ENCODE measurements at regions not wholly inside any gene's neighbourhood (a gene's known extent, or its start where the extent isn't known, plus 50 kb on each side); places are given as distances from the start of the nearest gene placed in this dataset.

DNA sequence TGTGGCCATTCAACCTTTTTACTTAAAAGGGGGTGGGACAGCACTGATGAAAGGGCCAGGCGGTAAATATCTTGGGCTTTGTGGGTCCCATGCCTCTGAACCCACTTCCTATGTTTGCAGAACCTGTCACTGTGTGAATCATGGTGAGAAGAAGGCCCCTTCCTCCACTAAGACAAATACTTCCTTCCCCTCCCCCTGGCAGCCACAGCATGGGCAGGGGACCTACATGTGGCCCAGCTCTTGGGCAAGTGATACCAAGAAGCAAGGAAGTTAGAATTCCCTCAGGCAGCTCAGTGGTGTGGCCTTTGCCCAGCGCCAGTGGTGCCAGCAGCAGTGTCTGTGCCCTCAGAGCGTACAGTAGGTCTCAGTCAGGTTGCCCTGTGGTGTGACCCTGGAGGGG, 168.6 kb downstream of the TRIM33 start:
- Histone ChIP-seq H3K36me3 (ENCODE audit: control insufficient read depth in 3 of 3, insufficient read depth in 2 of 3, low read depth in 1 of 3, low read length in 3 of 3) (no peaks in the 10 kb centered on the region), H3K27ac (ENCODE audit: low read depth in 1 of 3, low read length in 2 of 3) (peak overlapping the region in 1 of 3 donors; percentile 52), H3K4me3 (ENCODE audit: low read depth in 1 of 3, low read length in 3 of 3) (no peak overlapping the region), H3K4me1 (ENCODE audit: control insufficient read depth in 3 of 3, insufficient read depth in 2 of 3, low read depth in 1 of 3, low read length in 2 of 3) (peaks cover 0 to 7% (median 0%) of the 10 kb centered on the region in 3 donors), H3K27me3 (ENCODE audit: control insufficient read depth in 3 of 3, insufficient read depth in 3 of 3, low read length in 3 of 3) (no peaks in the 10 kb centered on the region), H3K9me3 (ENCODE audit: control insufficient read depth in 2 of 2, insufficient read depth in 1 of 2, low read depth in 1 of 2, low read length in 1 of 2) (no peaks in the 10 kb centered on the region)
- 67 to 79% (median 70%) methylated on average over 3 of the region's 3 CpGs for WGBS, 3 donors
- DNase-seq (peak in 1 of 2 donors; percentile 56), FAIRE-seq (no peak)

DNA sequence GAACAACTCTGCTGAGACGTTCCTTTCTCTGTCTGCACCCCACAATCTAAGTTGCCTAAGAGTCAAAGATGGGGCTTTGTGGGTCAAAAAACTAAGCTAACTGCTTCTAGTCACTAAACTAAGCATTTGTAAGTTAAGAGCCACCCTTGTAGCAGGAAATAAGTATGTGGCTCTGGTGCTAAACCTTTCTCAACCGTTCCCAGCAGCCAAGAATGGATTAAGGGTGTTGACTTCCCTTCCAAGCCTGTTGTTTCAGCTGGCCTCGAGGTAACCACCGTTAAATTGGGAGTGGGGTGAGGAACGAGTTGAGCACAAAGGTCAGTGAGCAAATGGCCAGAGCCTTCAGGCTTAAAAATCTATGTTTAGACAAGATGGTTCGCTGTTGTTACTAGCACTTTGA, 169.1 kb downstream of the TRIM33 start:
- Histone ChIP-seq H3K36me3 (ENCODE audit: control insufficient read depth in 3 of 3, insufficient read depth in 2 of 3, low read depth in 1 of 3, low read length in 3 of 3) (no peaks in the 10 kb centered on the region), H3K9me3 (ENCODE audit: control insufficient read depth in 2 of 2, insufficient read depth in 1 of 2, low read depth in 1 of 2, low read length in 1 of 2) (no peaks in the 10 kb centered on the region), H3K27ac (ENCODE audit: low read depth in 1 of 3, low read length in 2 of 3) (peak overlapping the region in 2 of 3 donors; percentile 1 to 17), H3K4me1 (ENCODE audit: control insufficient read depth in 3 of 3, insufficient read depth in 2 of 3, low read depth in 1 of 3, low read length in 2 of 3) (peaks cover 0 to 7% (median 0%) of the 10 kb centered on the region in 3 donors), H3K4me3 (ENCODE audit: low read depth in 1 of 3, low read length in 3 of 3) (no peak overlapping the region), H3K27me3 (ENCODE audit: control insufficient read depth in 3 of 3, insufficient read depth in 3 of 3, low read length in 3 of 3) (no peaks in the 10 kb centered on the region)
- no peak for FAIRE-seq
- no peak for DNase-seq
- WGBS, 3 donors, result 15 to 25% (median 20%) methylated on average over 6 of the region's 6 CpGs

DNA sequence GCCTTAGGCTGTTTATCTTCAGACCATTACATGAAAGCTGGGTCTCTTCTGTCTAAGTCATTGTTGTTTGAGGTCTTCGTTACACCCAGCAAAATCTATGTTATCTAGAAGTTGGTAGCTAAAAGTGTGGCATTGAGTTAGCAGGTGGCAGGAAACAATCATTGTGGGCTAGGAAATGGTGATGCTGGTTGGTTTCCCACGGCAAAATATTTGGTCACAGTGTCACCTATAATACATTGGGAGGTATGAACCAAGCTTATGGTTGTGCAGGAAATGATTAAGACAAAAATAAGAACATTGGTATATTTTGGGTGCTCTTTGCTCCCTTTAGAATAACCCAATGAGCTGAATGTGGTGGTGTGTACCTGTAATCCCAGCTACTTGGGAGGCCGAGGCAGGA, 169.7 kb downstream of the TRIM33 start:
- Histone ChIP-seq H3K9me3 (ENCODE audit: control insufficient read depth in 2 of 2, insufficient read depth in 1 of 2, low read depth in 1 of 2, low read length in 1 of 2) (no peaks in the 10 kb centered on the region), H3K36me3 (ENCODE audit: control insufficient read depth in 3 of 3, insufficient read depth in 2 of 3, low read depth in 1 of 3, low read length in 3 of 3) (no peaks in the 10 kb centered on the region), H3K4me1 (ENCODE audit: control insufficient read depth in 3 of 3, insufficient read depth in 2 of 3, low read depth in 1 of 3, low read length in 2 of 3) (peaks cover 0 to 4% (median 0%) of the 10 kb centered on the region in 3 donors), H3K4me3 (ENCODE audit: low read depth in 1 of 3, low read length in 3 of 3) (no peak overlapping the region), H3K27me3 (ENCODE audit: control insufficient read depth in 3 of 3, insufficient read depth in 3 of 3, low read length in 3 of 3) (no peaks in the 10 kb centered on the region), H3K27ac (ENCODE audit: low read depth in 1 of 3, low read length in 2 of 3) (peak overlapping the region in 1 of 3 donors; percentile 14)
- FAIRE-seq, result no peak
- peak in 1 of 2 donors; percentile 55 for DNase-seq
- 71 to 89% (median 78%) methylated on average over 3 of the region's 3 CpGs for WGBS, 3 donors

DNA sequence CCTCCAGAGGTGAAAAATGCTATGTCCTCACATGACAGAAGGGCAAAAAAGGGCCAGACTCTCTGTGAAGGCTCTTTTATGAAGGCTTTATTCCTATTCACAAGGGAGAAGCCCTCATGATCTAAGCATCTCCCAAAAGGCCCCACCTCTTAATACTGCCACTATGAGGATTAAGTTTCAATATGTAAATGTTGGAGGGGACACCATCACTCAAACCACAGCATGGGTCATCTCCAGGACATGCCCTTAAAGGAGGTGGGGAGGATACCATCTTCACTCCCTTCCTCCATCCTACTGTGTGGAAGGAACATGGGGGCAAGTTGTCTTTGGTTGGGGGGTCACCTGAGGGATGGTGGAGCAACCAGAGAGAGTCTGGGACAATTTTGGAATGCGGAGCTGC, 170.1 kb downstream of the TRIM33 start:
- Histone ChIP-seq H3K27ac (ENCODE audit: low read depth in 1 of 3, low read length in 2 of 3) (peak overlapping the region in 1 of 3 donors; percentile 14), H3K27me3 (ENCODE audit: control insufficient read depth in 3 of 3, insufficient read depth in 3 of 3, low read length in 3 of 3) (no peaks in the 10 kb centered on the region), H3K9me3 (ENCODE audit: control insufficient read depth in 2 of 2, insufficient read depth in 1 of 2, low read depth in 1 of 2, low read length in 1 of 2) (no peaks in the 10 kb centered on the region), H3K4me3 (ENCODE audit: low read depth in 1 of 3, low read length in 3 of 3) (no peak overlapping the region), H3K36me3 (ENCODE audit: control insufficient read depth in 3 of 3, insufficient read depth in 2 of 3, low read depth in 1 of 3, low read length in 3 of 3) (no peaks in the 10 kb centered on the region), H3K4me1 (ENCODE audit: control insufficient read depth in 3 of 3, insufficient read depth in 2 of 3, low read depth in 1 of 3, low read length in 2 of 3) (peaks cover 0 to 3% (median 0%) of the 10 kb centered on the region in 3 donors)
- FAIRE-seq (no peak), DNase-seq (no peak)
- 78 to 100% (median 82%) methylated on average over 1 of the region's 1 CpG for WGBS, 3 donors

DNA sequence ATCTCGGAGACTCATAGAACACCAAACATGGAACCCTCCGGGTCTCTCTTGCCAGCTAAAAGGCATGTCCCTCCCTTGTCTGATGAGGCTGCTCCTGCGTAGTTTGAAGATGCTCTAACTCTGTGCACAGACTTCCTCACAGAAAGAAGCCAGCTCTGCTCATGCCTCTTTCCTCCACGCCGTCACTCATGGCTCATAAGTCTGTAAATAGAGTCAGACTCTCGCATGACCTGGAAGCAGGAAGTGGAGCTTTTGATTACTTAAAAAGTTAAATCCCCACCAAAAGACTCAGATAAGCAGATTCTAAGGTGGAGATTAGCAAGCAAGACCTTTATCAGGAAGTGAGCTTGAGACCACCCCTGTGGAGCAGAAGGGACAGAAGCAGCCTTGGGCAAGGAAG, 171.6 kb downstream of the TRIM33 start:
- H3K27ac ChIP-seq (ENCODE audit: low read depth in 1 of 3, low read length in 2 of 3), result no peak overlapping the region
- H3K36me3 ChIP-seq (ENCODE audit: control insufficient read depth in 3 of 3, insufficient read depth in 2 of 3, low read depth in 1 of 3, low read length in 3 of 3), result no peaks in the 10 kb centered on the region
- FAIRE-seq (no peak), DNase-seq (no peak)
- WGBS, 3 donors, result 70 to 80% (median 75%) methylated on average over 6 of the region's 6 CpGs
- no peaks in the 10 kb centered on the region for H3K9me3 ChIP-seq (ENCODE audit: control insufficient read depth in 2 of 2, insufficient read depth in 1 of 2, low read depth in 1 of 2, low read length in 1 of 2)
- H3K27me3 ChIP-seq (ENCODE audit: control insufficient read depth in 3 of 3, insufficient read depth in 3 of 3, low read length in 3 of 3), result peaks cover 0 to 3% (median 0%) of the 10 kb centered on the region in 3 donors
- H3K4me3 ChIP-seq (ENCODE audit: low read depth in 1 of 3, low read length in 3 of 3), result no peak overlapping the region
- no peaks in the 10 kb centered on the region for H3K4me1 ChIP-seq (ENCODE audit: control insufficient read depth in 3 of 3, insufficient read depth in 2 of 3, low read depth in 1 of 3, low read length in 2 of 3)

DNA sequence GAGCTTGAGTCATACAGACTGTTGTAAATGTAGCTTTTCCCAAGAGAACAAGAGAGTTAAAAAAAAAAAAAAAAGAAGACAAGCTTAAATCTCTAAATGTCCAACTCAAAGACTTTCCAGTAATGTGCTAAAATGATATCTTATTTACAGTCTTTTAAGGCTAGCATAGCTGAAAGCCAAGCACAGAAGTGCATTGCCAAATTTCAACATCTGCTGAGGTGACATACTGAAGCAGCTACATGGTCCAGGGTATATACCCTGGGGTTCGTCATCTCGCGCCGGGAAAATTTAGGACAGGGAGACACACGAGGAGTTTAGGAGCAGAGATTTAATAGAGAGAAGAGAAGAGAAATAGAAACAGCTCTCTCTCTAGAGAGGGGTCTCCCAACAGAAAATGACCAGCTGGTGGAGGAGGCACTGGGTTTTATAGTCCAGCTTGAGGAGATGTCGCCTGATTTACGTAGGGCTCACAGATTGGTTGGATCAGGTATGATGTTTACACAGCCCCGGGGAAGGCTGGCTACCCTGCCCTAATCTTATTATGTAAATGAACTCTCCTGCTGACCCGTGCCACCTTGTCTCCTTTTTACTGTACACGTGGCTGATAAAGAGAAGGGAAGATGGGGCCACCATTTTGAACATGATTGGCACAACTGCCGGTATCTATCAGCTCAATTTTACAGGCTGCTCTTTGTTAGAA, 172.7 kb downstream of the TRIM33 start:
- Histone ChIP-seq H3K27ac (ENCODE audit: low read depth in 1 of 3, low read length in 2 of 3) (no peak overlapping the region), H3K4me1 (ENCODE audit: control insufficient read depth in 3 of 3, insufficient read depth in 2 of 3, low read depth in 1 of 3, low read length in 2 of 3) (no peaks in the 10 kb centered on the region), H3K9me3 (ENCODE audit: control insufficient read depth in 2 of 2, insufficient read depth in 1 of 2, low read depth in 1 of 2, low read length in 1 of 2) (no peaks in the 10 kb centered on the region), H3K4me3 (ENCODE audit: low read depth in 1 of 3, low read length in 3 of 3) (no peak overlapping the region), H3K27me3 (ENCODE audit: control insufficient read depth in 3 of 3, insufficient read depth in 3 of 3, low read length in 3 of 3) (peaks cover 0 to 3% (median 0%) of the 10 kb centered on the region in 3 donors), H3K36me3 (ENCODE audit: control insufficient read depth in 3 of 3, insufficient read depth in 2 of 3, low read depth in 1 of 3, low read length in 3 of 3) (no peaks in the 10 kb centered on the region)
- FAIRE-seq (no peak), DNase-seq (no peak)
- 59 to 75% (median 63%) methylated on average over 11 of the region's 11 CpGs for WGBS, 3 donors

DNA sequence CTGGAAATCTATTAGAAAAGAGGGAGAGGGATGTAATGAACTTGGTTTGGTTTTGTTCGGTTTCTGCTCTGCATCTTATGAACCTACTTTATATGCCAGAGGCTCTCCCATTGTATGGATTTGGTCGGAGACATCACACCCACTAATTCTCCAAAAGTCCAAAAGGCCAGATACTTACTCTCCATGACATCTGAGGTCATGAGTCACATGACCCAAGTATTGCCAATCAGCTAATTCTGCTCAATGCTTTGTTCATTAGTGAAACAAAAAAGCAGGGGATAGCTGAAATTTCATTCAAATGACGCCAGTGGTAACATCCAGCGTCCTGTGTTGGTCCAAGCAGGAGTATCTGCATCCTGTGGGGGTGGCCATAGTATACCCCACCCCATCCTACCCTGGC, 173.6 kb downstream of the TRIM33 start:
- H3K4me3 ChIP-seq (ENCODE audit: low read depth in 1 of 3, low read length in 3 of 3), result no peak overlapping the region
- H3K27ac ChIP-seq (ENCODE audit: low read depth in 1 of 3, low read length in 2 of 3), result no peak overlapping the region
- DNase-seq (no peak), FAIRE-seq (no peak)
- no peaks in the 10 kb centered on the region for H3K9me3 ChIP-seq (ENCODE audit: control insufficient read depth in 2 of 2, insufficient read depth in 1 of 2, low read depth in 1 of 2, low read length in 1 of 2)
- 79 to 81% (median 79%) methylated on average over 4 of the region's 4 CpGs for WGBS, 3 donors
- no peaks in the 10 kb centered on the region for H3K36me3 ChIP-seq (ENCODE audit: control insufficient read depth in 3 of 3, insufficient read depth in 2 of 3, low read depth in 1 of 3, low read length in 3 of 3)
- H3K4me1 ChIP-seq (ENCODE audit: control insufficient read depth in 3 of 3, insufficient read depth in 2 of 3, low read depth in 1 of 3, low read length in 2 of 3), result no peaks in the 10 kb centered on the region
- H3K27me3 ChIP-seq (ENCODE audit: control insufficient read depth in 3 of 3, insufficient read depth in 3 of 3, low read length in 3 of 3), result peaks cover 0 to 3% (median 0%) of the 10 kb centered on the region in 3 donors

DNA sequence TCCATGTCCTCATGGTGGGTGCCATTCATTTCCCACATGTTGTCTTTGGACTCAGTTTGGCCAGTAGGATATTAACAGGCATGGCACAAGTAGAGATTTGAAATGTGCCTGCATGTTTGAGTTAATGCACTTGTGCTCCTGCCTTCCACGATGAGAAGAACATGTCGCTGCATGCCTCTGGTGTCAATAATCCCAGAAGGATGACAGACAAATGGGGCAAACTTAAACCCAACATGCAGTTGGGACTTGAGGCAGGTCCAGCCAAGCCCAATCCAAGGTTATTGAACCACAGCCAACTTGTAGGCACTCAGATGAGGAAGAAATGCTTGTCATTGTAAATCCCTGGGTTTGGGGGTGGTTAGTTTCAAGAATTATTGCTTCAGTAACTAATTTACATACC, 174.6 kb downstream of the TRIM33 start:
- FAIRE-seq, result no peak
- H3K4me1 ChIP-seq (ENCODE audit: control insufficient read depth in 3 of 3, insufficient read depth in 2 of 3, low read depth in 1 of 3, low read length in 2 of 3), result no peaks in the 10 kb centered on the region

DNA sequence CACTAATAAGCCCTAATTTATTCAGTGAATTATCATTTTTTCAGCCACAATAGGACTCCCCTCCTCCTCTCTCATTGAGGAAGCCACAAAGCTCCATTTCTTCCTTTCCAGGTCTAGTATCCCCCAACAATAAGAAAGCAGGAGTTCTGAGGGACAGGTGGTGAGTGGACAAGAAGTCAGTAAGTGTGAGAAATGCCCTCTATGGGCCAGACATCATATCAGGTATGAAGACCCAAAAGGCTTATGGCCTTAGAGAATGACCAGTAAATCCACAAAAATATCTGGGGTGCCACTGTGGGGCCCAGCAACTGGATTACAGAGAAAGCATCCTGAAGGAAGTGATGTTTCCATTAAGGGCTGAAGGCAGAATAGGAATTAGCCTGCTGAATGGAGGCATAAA, 175.7 kb downstream of the TRIM33 start:
- H3K27me3 ChIP-seq (ENCODE audit: control insufficient read depth in 3 of 3, insufficient read depth in 3 of 3, low read length in 3 of 3), result peaks cover 0 to 5% (median 4%) of the 10 kb centered on the region in 3 donors
- FAIRE-seq (no peak), DNase-seq (no peak)
- H3K4me3 ChIP-seq (ENCODE audit: low read depth in 1 of 3, low read length in 3 of 3), result no peak overlapping the region
- peaks cover 0 to 3% of the 10 kb centered on the region in 2 donors for H3K9me3 ChIP-seq (ENCODE audit: control insufficient read depth in 2 of 2, insufficient read depth in 1 of 2, low read depth in 1 of 2, low read length in 1 of 2)
- no peaks in the 10 kb centered on the region for H3K4me1 ChIP-seq (ENCODE audit: control insufficient read depth in 3 of 3, insufficient read depth in 2 of 3, low read depth in 1 of 3, low read length in 2 of 3)
- no peak overlapping the region for H3K27ac ChIP-seq (ENCODE audit: low read depth in 1 of 3, low read length in 2 of 3)
- no peaks in the 10 kb centered on the region for H3K36me3 ChIP-seq (ENCODE audit: control insufficient read depth in 3 of 3, insufficient read depth in 2 of 3, low read depth in 1 of 3, low read length in 3 of 3)

More for the DNA sequence above, 174.6 kb downstream of the TRIM33 start:
- peaks cover 0 to 5% (median 4%) of the 10 kb centered on the region in 3 donors for H3K27me3 ChIP-seq (ENCODE audit: control insufficient read depth in 3 of 3, insufficient read depth in 3 of 3, low read length in 3 of 3)
- no peaks in the 10 kb centered on the region for H3K9me3 ChIP-seq (ENCODE audit: control insufficient read depth in 2 of 2, insufficient read depth in 1 of 2, low read depth in 1 of 2, low read length in 1 of 2)
- no peaks in the 10 kb centered on the region for H3K36me3 ChIP-seq (ENCODE audit: control insufficient read depth in 3 of 3, insufficient read depth in 2 of 3, low read depth in 1 of 3, low read length in 3 of 3)
- WGBS, 3 donors, result 93 to 96% (median 94%) methylated on average over 2 of the region's 2 CpGs
- no peak overlapping the region for H3K4me3 ChIP-seq (ENCODE audit: low read depth in 1 of 3, low read length in 3 of 3)
- no peak for DNase-seq
- no peak overlapping the region for H3K27ac ChIP-seq (ENCODE audit: low read depth in 1 of 3, low read length in 2 of 3)
